HG03378 (cell line): ENCODE measurements at regions not wholly inside any gene's neighbourhood (a gene's known extent, or its start where the extent isn't known, plus 50 kb on each side); places are given as distances from the start of the nearest gene placed in this dataset.
"Not testable (repeated sequence)": the region's sequence is repeated elsewhere in the genome, so short reads cannot be mapped to it uniquely, and the experiment has no call there.

Experiments used
- ATAC-seq: cut with Tn5 transposase; IDR thresholded peaks from one replicate; pipeline ENCODE4 v1.9.1; 2021; ENCODE audit warnings: mild to moderate bottlenecking, moderate library complexity; ENCODE audit not compliant: unreplicated experiment

DNA sequence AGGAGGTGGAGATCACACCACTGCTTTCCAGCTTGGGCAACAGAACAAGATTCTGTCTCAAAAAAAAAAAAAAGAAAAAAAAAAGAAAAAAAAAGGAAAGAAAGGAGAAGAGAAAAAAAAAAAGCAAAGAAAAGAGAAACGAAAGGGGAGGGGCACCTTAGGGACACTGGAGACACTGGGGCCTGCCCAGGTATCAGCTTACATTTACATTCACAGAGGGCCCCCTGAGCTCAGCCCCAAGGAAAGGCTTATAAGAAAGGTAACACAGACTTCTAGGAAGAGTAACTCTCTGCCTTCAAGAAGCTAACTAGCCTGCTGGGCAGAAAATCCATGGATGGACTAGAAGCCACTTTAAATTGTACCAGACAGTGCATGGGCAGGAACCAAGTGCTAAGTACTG is 108.8 kb downstream of the NPY start:
- no peak for ATAC-seq

DNA sequence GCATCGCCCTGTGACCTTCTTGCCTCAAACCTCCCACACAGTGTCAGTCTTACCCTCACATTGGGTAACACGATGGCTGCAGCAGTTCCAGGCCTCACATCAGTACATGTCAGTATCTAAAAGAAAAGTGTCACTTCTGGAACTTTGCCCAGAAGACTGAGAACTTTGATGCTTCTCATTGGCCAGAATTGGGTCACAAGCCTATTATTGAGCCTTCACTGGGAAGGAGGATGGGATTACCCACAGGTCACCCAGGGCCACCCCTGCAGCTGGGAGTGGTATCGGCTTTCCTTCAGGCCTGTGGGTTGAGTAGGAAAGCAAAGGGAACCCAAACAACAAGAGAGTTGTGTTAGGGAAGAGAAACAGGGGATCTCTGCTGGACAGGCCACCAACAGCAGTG is 111.5 kb downstream of the NPY start:
- ATAC-seq: no peak

DNA sequence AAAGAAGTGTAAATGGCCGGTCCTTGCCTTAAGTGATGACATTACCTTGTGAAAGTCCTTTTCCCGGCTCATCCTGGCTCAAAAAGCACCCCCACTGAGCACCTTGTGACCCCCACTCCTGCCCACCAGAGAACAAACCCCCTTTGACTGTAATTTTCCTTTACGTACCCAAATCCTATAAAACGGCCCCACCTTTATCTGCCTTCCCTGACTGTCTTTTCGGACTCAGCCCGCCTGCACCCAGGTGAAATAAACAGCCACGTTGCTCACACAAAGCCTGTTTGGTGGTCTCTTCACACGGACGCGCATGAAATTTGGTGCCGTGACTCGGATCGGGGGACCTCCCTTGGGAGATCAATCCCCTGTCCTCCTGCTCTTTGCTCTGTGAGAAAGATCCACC is 112.4 kb downstream of the NPY start:
- not testable (repeated sequence) for ATAC-seq

- peak; percentile 68 for ATAC-seq
Measured at GRCh38 chr7:24401628-24402593, 117.9 kb downstream of the NPY start.

DNA sequence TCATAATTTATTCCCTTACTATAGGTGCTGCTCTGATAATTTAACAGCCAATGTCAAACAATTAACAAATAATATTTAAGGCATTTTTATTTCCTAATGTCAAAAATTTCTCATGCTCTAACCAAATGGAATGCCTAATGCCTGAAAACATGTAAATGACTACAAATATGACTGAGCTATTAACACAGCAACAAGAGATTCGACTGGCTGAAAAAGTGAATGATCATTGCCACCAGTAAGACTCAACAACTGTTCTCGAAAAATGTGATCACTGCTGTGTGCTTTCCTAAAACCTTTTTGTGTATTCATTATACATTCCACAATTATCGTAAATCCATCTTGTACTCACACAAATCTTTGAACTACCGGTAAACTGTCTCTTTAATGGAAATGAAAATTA is 118.7 kb downstream of the NPY start:
- no peak for ATAC-seq

- ATAC-seq: no peak
Measured at GRCh38 chr7:24403557-24403956, 119.6 kb downstream of the NPY start.

DNA sequence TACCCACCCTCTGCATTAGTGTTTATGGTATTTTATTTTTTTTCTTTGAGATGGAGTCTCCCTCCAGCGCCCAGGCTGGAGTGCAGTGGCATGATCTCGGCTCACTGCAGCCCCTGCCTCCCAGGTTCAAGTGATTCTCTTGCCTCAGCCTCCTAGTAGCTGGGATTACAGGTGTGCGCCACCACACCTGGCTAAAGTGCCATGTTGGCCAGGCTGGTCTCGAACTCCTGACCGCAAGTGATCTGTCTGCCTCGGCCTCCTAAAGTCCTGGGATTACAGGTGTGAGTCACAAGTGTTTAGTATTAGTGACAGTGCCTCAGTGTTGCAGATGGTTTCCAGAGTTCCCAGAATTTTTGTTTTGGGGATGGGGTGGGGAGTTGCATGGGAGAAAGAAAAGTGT is 120.3 kb downstream of the NPY start:
- no peak for ATAC-seq

DNA sequence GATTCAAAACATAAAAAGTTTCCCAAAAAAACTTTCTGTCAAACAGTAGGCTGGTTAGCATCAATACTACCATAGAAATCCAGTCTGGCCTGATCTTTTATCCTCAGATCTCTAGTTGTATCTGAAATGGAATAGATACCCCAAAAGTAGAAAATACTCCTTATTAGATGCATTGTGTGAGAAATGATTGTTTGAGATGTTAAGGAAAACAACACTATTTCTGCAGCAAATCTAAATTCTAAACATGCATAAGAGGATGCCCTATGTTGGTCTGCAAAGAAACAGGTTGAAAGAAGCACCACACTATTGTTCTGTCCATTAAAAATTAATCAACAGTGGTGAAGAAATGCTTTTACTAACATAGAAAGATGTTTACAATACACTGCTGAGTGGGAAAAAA is 121.0 kb downstream of the NPY start:
- ATAC-seq: no peak

DNA sequence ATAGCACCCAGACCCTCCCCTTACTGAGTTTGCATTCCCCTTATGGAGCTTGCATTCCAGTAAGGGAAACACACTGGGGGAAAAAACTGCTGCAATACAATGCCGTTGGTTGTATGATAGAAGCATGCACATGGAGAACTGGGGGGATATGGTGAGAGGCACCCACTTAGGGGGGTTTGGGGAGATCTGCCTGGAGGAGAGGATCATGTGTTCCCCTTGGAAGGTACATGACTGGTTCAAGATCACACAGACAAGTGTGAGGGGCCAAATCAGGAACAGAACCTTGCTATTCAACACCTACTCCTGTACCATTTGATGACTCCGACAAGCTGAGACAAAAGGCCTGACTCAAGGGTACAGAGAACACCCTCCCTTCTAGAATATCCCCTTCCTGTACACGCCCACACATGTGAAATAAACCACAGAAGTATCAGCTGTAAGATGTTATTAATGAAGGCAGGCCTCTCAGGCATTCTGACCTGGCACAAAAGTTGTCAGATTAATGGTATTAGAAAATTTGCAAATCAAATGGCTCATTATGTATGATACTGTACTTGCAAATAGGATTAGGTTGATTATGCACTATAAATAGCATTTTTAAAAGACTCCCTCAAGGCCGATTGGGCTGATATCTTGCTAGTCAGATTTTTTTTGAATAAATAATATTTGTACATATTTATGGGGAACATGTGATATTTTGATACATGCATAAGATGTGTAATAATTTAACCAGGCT is 122.2 kb downstream of the NPY start:
- ATAC-seq: peak; percentile 71

DNA sequence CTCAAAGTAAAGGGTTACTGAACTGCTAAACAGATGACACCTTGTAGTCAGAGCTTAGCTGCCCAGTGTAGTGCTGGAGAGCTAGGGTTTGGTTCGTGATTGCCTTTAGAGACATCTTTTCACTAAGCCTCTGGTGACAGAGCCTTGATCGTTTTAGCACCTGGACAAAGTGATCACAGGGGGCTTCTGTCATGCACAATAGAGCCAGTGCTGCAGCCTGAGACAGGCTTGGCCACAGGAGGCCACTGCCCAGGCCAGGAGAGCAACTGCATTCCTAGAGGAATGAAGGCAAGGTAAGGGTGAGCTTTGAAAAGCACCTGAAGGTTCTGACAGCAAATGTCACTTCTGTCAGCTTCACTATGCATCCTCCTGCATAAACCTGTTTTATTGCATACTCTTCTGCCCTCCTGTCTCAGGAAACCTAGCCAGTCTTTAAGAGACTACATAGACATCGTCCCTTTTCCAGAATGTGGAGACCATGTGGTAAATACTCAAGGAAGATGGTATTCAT is 122.9 kb downstream of the NPY start:
- peak; percentile 16 for ATAC-seq

DNA sequence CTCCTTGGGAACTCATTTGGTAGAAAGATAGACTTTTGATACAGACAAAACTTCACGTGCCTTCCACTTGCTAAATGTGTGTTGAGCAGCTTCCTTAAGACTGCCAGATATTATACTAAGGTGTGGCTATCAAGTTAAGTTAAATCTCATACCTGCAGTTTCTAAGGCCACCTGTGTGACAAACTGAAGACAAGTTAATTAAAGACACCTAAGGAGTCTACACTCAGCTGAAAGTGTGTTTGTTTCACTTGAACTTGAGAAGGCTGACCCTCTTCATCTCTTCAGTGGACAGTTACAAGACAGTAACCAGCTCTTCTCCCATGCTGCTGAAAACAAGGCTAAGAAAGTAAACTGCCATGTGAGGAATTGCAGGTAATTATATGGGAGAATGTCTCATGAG is 124.0 kb downstream of the NPY start:
- ATAC-seq: no peak

- ATAC-seq: no peak
Measured at GRCh38 chr7:24408798-24409430, 124.9 kb downstream of the NPY start.

DNA sequence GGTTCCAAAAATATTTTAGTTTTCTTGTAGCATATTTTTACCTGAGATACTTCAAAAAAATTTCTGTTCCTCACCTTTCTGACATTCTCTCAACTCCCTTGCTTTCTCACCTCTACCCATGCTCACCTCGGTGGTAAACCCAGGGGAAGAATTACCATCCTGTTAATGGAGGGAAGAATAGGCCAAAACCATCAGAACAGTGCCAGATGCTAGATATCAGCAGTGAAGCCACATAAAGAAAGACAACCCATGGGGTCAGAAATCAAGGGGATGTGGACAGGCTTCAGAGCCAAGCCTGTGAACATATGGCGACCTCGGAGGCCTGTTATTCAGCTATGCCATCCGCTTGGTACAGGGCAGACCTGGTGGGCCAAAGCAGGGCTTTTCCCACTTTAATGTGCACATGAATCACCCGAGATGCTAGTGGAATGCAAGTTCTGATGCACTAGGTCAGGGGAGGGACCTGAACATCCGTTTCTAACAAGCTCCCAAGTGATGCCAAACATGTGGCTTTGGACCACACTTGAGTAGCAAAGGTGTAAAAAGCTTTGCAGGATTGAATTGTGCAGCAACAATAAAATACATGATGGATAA is 125.5 kb downstream of the NPY start:
- no peak for ATAC-seq

- ATAC-seq: no peak
Measured at GRCh38 chr7:24411226-24411625, 127.2 kb downstream of the NPY start.

- ATAC-seq: no peak
Measured at GRCh38 chr7:24417526-24418120, 133.6 kb downstream of the NPY start.

DNA sequence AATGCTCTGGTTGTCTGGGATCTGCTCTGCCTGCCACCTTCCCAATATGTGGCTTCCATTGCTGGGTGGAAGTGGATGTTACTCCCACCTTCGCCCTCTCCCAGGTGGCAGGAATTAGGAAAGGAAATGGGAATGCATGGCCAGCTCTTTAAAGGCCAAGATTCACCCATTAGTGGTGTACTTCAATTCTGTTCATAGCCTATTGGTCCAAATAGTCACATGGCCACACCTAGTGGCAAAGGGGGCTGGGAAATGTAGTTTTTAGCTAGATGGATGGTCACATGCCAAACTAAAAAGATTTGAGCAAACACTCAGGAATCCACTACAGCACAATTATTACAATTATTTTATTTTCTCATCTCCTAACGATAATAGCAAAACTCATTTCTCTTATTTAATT is 135.1 kb downstream of the NPY start:
- no peak for ATAC-seq

DNA sequence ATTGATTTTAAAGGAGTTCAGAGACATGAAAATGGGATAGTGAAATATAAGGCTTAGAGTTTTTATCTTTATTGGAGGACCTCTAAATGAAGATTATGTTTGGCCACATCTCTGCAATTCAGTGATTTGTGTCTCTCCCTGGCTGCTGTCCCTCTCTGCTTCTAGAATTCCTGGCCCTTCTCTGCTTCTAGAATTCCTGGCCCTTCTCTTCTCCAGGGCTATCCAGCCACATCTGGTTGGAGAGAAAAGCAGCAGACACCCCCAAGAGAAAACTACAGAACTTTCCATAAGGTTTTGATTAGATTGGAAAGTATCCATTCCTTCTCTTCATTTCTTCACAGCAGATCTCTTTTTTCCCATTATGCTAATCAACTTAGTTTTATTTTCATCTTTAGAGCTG is 135.5 kb downstream of the NPY start:
- no peak for ATAC-seq

GRCh38 chr7:24422441-24423010 is 138.5 kb downstream of the NPY start:
- ATAC-seq: no peak

DNA sequence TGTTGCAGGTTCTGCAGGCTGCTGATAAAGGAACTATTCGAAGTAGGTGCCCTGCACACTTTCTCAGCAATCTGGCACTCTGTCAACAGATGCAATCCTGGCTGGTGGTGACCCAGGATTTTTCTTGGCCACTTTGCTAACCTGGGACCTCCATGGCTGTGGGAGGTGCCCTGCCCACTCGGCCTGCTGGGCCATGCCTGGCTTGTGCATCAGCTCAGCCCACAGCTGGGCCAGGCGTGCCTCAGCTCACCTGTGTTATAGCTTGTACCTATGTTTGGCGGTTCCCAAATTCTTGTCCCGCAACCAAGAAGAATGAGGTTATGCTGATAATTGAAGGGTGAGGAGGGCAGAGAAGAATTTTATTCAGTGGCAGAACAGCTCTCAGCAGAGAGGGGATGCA is 141.7 kb downstream of the NPY start:
- no peak for ATAC-seq

GRCh38 chr7:24427048-24427447 is 143.1 kb downstream of the NPY start:
- no peak for ATAC-seq
